ENCODE measurements at regions not wholly inside any gene's neighbourhood (a gene's known extent, or its start where the extent isn't known, plus 50 kb on each side); places are given as distances from the start of the nearest gene placed in this dataset.
"Not testable (repeated sequence)": the region's sequence is repeated elsewhere in the genome, so short reads cannot be mapped to it uniquely, and the experiment has no call there.

DNA sequence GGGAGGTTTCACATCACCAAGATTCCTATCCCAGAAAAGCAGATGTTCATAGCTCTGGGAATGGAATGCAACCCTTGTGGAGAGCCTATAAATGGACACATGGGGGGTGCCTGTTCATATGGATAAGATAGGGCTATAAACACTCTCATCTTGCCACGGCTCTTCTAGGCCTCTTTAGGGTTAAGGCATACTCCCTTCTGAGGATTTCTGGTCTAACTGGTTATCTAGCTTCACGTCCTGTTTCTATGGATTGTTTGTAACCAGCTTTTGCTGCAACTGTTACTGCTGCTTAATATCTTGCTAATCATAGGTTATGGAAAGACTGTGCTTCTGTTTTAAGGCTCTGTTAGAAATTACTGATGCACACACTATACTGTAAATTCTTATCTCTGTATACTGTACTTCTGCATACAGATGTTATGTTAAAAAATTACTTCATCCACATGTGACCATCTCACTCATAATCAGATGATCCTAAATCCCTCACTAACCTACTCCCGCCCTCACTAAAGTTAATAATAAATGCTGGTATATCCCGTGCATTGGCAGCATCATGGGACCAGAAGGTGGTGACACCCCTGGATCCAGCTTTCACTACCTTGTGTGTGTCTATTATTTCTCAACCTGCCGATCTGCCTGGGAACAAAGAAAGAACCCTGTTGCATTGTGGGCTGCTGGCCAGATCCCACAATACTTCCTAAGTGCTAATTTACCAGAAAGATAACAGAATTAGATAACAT lies 68.7 kb downstream of the PRKAB2 start:
- not testable (repeated sequence) for DNase-seq

- DNase-seq: peak; percentile 10
Measured at GRCh38 chr1:147099192-147099591, 73.1 kb downstream of the PRKAB2 start.

- not testable (repeated sequence) for DNase-seq
Measured at GRCh38 chr1:147098338-147098973, 73.8 kb downstream of the PRKAB2 start.

DNA sequence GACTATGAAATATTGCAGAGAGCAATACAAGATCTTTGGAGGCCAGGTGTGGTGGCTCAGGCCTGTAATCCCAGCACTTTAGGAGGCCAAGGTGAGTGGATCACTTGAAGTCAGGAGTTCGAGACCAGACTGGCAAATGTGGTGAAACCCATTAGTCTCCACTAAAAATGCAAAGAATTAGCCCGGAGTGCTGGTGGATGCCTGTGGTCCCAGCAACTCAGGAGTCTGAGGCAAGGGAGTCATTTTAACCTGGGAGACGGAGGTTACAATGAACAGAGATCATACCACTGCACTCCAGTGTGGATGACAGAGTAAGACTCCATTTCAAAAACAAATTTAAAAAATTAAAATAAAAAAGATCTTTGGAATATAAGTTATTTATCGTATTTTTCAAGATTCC lies 76.6 kb downstream of the PRKAB2 start:
- DNase-seq: no peak

- no peak for DNase-seq
Measured at GRCh38 chr1:147091801-147092200, 80.5 kb downstream of the PRKAB2 start.

DNA sequence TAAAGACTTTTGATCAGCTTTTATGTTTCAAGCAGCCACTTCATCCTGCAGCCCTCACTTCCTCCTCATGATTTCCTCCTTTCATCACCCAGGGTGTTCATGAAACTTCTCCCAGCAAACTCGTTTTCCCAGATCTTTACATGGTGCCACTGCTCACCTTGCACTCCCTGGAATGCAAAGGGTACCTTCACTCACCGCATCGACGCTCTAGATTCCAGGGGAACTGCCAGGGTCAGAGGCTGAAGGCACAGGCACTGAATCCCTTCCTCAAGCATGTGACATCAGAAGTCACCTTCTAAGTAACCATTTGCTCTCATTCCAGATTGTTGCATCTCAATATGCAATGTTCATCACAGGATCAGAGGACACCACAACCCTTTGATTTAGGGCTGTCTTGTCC lies 82.8 kb downstream of the PRKAB2 start:
- DNase-seq: no peak

DNA sequence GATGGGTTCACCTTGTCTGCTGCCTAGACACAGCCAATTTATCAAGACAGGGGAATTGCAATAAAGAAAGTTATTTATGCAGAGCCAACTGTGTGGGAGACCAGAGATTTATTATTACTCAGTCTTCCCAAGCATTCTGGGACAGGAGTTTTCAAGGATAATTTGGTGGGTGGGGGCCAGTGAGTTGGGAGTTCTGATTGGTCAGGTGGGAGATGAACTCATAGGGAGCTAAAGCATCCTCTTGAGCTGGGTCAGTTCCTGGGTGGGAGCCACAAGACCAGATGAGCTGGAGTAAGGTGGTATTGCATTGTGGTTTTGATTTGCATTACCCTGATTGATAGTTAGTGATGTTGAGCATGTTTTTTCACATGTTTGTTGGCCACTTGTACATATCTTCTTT lies 86.1 kb downstream of the PRKAB2 start:
- DNase-seq: no peak

GRCh38 chr1:147084273-147085096 lies 87.8 kb downstream of the PRKAB2 start:
- peak; percentile 95 for DNase-seq

DNA sequence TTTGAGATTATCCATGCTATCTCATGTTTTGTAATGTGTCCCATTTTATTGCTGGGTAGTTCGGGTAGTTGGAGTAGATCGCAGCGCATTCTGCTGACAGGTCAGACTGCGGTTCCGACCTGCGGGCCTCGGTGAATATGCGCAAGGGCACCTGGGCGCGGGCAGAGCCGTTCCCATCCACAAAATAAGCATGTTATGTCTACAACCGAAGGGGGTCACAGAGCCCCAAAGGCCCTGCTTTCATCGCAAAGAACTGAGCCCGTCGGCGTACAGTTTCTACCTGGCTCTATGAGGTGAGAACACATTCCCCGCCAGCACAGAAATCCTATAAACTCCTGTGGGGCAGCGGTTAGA lies 88.4 kb downstream of the PRKAB2 start:
- no peak for DNase-seq

DNA sequence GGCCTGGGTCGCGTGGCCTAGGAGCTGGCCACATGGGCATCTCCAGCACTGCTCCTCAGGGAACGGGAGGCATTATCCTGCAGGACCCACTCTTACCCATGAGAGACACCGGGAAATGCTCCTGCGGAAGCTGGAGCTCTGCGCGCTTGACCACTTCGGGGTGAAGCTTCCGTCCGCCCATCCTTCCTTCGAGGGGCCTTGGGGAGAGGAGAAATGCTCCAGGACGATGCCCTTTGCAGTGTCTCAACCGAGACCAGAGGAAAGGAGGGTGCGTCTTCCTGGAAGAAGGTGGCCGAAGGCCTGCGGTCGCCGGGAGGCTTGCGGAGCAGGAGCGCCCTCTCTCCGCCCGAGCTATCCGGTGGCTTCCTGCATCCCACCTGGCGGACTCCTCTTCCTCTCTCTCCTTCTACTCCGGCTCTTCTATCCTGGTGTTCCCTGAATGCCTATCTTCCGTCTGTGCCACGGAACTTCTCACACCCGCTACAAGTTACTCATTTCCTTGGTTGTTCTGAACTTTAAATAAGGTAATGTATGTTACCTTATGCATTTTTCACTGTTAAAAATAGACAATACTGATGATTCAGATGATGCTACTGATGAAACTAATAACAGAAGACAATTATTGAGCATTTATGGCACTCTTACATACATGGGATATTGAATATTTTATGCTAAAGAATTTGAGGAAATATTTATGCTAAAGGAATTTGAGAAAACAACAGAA lies 91.4 kb downstream of the PRKAB2 start:
- no peak for DNase-seq

DNA sequence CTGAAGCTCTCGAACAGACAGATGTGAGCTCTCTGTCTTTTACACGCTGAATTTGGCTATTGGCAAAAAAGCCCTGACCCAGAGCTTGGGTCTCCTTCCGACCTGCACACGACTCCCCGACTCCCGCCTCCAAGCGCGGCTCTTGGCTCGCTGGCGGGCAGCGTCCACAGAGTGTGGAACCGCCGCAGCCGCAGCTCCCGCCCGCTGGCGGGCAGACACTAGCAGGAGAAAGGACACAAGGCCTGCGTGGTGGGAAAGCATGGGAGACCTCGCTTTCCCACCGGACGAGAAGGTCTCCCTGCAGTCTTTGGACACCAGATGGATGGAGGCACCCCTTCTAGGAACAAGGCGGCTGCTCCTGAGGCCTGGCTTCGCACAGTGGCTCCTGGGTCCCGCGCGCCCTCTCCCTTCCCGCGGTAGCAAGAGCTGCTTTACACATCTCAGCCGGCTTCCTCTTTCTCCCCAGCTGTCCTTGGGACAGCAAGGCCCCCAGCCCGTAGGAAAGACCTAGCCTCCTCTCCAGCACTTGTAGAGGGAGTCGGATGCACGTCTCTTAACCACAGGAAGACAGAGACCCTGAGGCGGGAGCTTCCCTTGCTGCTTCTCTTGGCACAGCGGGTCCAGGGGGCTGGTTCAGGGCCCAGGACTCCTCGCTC lies 92.1 kb downstream of the PRKAB2 start:
- DNase-seq: no peak

DNA sequence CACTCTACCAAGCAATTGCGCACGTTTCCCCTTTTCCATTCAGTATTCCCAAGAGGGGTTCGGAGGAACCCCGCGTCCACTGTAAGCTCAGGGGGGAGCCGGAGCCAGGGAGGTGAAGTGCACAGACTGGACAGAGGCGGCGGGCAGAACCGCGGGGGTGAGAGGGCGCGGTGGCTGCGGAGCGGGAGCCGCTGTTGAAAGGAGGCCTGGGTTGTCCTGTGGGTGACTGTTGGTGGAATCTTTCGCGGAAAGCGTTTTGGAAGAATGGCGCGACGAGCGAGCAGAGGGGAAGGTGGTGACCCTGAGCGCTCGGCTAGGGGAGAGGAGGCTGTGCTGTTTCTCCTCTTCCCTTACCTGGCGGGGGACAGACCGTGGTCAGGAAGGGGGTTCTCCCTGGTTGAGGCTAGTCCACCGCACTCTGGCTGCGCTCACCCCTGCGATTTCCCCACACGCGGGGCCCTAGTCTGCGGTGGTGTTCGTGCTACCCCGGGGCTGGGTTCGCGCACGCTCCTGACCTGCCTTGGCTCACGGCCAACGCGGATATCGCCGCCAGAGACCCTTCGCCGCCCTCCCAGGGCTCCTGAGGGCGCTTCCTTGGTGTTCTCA lies 92.8 kb downstream of the PRKAB2 start:
- DNase-seq: no peak

GRCh38 chr1:147078606-147079399 lies 93.5 kb downstream of the PRKAB2 start:
- no peak for DNase-seq

DNA sequence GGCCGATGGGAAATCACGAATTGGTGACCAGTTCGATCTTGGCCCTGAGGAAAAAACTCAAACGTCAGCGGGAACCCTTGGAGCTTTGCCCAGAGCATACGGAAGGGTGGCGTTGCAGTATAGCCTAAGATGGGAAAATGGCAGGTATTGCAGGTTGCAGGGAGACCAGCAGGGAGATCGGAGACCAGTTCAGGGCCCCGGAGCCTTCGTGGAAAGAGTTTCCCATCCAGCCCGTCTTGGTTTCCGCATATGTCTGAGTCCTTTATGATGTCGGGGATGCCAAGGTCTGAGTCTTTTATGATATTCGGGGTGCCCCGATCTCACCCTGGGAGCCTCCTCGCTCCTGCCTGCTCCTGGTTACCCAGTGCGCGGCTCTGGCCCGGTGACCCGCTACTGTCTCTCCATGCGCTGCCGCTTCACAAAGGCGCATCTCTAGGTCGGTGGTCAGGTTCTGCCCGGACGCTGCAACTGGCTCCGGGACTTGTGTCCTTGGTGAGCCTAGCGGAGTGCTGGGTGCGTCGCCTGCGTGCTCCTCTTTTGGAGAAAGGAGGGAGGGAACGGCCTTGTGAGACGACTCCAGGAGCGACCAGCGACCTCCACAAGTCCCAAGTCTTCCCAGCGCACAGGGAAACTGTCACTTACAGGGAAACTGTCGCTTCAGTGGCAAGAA lies 94.2 kb downstream of the PRKAB2 start:
- DNase-seq: no peak

- DNase-seq: no peak
Measured at GRCh38 chr1:147077523-147077922, 94.7 kb downstream of the PRKAB2 start.

DNA sequence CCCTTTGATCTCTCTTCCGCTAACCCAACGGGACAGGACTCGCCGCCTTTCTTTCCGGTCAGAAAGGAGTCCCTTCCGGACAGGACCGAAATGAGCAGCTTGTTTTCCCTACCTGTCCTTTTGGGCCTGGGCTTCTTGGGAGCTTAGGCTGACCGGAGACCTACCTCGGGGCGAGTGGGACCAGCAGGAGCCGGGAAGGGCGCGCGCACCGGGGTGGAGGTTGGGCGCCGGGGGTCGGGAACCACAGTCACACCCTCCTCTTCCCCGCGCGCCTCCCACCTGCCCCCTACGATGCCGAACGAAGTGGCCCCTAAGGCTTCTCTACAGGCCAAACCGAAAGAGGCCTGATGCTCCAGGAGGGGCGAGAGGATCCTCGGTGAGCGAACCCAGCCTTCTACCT lies 95.2 kb downstream of the PRKAB2 start:
- no peak for DNase-seq

DNA sequence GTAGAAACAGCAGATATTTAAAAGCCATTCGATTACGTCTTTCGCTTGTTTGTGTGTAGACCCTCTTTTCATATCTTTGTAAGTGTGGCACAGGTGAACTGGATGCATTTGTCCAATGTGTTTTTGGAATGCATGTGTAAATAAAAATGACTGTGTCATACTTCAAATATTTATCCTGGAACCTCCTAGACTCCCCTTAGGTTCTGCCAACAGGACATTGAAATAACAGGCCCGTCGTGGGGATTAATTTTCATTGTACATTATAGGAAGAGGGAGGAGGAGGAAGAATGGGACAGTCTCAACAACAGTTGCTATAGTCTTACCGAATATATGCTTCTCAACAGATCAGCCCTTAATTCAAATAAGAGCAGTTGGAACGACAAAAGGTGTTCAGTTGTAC lies 95.8 kb downstream of the PRKAB2 start:
- DNase-seq: no peak

DNA sequence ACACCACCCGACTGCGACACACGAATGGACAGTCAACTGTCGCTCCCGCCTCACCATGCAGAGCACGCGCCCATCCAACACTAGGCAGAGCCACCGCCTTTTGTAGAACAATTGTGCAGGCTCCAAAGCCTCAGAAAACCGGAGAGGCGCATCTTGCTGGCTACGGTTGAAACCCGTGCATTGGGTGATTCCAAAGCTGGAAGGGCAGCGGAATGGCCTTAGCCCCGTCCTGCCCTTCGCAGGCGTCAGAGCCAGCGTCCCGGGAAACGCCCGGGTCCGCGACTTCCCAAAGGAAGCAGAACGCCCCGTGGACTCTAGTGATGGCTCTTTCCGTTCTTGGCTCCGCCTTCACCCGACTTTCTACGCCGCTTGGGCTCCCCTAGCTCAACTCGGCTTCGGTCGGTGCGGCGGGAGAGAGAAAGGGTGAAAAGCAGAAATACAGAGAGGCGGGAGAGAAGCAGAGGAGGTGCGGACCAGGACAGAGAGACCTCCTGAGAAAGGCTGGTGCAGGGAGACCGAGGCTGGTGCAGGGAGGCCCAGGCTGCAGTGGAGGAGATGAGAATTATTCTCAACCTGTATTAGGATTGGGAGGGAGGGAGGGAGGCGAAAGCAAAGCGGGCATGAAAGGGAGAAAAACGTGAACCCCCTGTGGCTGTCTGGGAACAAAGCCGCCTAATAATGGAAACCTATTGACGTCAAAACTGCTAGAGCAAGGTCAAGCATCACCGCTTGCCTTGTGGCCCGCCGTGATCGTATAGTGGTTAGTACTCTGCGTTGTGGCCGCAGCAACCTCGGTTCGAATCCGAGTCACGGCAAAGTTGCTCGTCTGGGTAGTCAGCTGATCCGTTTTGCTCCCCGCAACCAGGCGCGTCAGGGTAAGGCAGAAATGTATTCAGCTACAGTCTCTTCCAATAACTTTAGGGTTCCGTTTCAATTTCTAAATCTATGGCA lies 99.5 kb downstream of the PRKAB2 start:
- DNase-seq: no peak

DNA sequence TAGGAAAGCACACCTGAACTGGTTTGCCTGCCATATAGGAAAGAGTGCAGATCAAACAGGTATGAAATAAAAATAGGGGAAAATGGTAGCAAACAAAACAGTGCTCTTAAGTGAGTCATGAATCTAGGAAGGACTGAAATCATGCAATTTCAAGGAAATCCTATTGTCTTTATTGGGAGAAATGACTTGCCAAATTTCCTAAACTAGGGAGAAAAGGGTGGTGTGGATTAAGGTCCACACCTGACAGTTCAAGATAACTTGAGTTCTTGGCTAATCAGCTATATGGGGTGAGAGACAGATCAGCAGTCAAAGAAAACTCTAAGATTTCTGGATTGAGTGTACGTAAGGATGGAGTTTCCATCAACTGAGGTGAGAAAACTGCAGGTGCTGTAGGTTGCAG lies 101.1 kb downstream of the PRKAB2 start:
- no peak for DNase-seq

- DNase-seq: no peak
Measured at GRCh38 chr1:147062956-147063355, 109.3 kb downstream of the PRKAB2 start.
